Caco-2 (cell line): ENCODE measurements at regions not wholly inside any gene's neighbourhood (a gene's known extent, or its start where the extent isn't known, plus 50 kb on each side); places are given as distances from the start of the nearest gene placed in this dataset.

Experiments
- BruUV-seq: library from RNA; stranded (reverse); fragments of 400-500 nt; replicated peaks from 2 replicates; lab custom pipeline; 2021; lab: Mats Ljungman, UMichigan
- CTCF ChIA-PET: fragments of 300-600 bp; sonication (Branson Sonifier 250); formaldehyde crosslinking; loops from one replicate; lab custom pipeline; 2022; ENCODE audit warnings: antibody characterized with exemption; lab: Charles Lee
- POLR2A ChIA-PET: fragments of 300-600 bp; sonication (Branson Sonifier 250); formaldehyde crosslinking; loops from one replicate; lab custom pipeline; 2022; ENCODE audit warnings: antibody characterized with exemption; lab: Charles Lee
- DNase-seq, 2 experiments: peaks; one replicate each; pipeline versions ENCODE4 v3.0.0 to v3.0.0-alpha.2; 2020 to 2022
- H3K27me3 ChIP-seq: replicated peaks from 2 replicates; pipeline ENCODE4 v1.6.0; 2011; ENCODE audit warnings: low read length; ENCODE audit not compliant: control insufficient read depth, insufficient read depth
- H3K36me3 ChIP-seq: 2 replicates; pipeline ENCODE4 v1.5.1; 2011; ENCODE audit warnings: low read length; ENCODE audit not compliant: control insufficient read depth, insufficient read depth
- H3K4me1 ChIP-seq: fragments of 250-450 bp; sonication (Bioruptor Pico); 2 replicates; pipeline ENCODE4 v1.5.1; 2020; ENCODE audit warnings: mild to moderate bottlenecking
- H3K4me3 ChIP-seq: 2 replicates; pipeline ENCODE4 v1.5.1; 2011; ENCODE audit warnings: low read depth, mild to moderate bottlenecking, control low read depth, low read length
- H3K9me3 ChIP-seq: fragments of 250-450 bp; sonication (Bioruptor Pico); 2 replicates; pipeline ENCODE4 v1.5.1; 2020; ENCODE audit warnings: mild to moderate bottlenecking, moderate library complexity
- H3K27ac Mint-ChIP-seq: one replicate; pipeline ENCODE4 v1.8.0; 2022; ENCODE audit warnings: mixed read lengths; ENCODE audit not compliant: unreplicated experiment
- H3K27me3 Mint-ChIP-seq: one replicate; pipeline ENCODE4 v1.8.0; 2022; ENCODE audit warnings: mixed read lengths; ENCODE audit not compliant: insufficient read depth, unreplicated experiment
- H3K36me3 Mint-ChIP-seq: one replicate; pipeline ENCODE4 v1.8.0; 2022; ENCODE audit warnings: mild to moderate bottlenecking, mixed read lengths; ENCODE audit not compliant: insufficient read depth, unreplicated experiment
- H3K4me1 Mint-ChIP-seq: one replicate; pipeline ENCODE4 v1.8.0; 2022; ENCODE audit warnings: low read depth, mixed read lengths; ENCODE audit not compliant: unreplicated experiment
- H3K4me3 Mint-ChIP-seq: one replicate; pipeline ENCODE4 v1.8.0; 2022; ENCODE audit warnings: mild to moderate bottlenecking, moderate library complexity, mixed read lengths; ENCODE audit not compliant: unreplicated experiment
- H3K9me3 Mint-ChIP-seq: one replicate; pipeline ENCODE4 v1.8.0; 2022; ENCODE audit warnings: mixed read lengths; ENCODE audit not compliant: unreplicated experiment
- intact Hi-C: fragments of 100-400 bp; cut with micrococcal nuclease; formaldehyde crosslinking; loops from one replicate; pipeline ENCODE4 v1.10.0; 2022; ENCODE audit not compliant: unreplicated experiment
- TF ChIP-seq, protein P1 (sequence below), 2 experiments: fragments of 200-600 bp in 1 of 2; IDR thresholded peaks; 1 replicate in 1 of 2; 2 replicates in 1 of 2; pipeline versions ENCODE4 v1.5.1 to v1.8.0; 2011 to 2022; ENCODE audit warnings: antibody characterized with exemption in 1 of 2, control low read depth in 1 of 2, inconsistent platforms in 1 of 2, low read depth in 1 of 2, low read length in 1 of 2, mild to moderate bottlenecking in 1 of 2, moderate library complexity in 1 of 2; ENCODE audit not compliant: insufficient read depth in 1 of 2, severe bottlenecking in 1 of 2, unreplicated experiment in 1 of 2

DNA sequence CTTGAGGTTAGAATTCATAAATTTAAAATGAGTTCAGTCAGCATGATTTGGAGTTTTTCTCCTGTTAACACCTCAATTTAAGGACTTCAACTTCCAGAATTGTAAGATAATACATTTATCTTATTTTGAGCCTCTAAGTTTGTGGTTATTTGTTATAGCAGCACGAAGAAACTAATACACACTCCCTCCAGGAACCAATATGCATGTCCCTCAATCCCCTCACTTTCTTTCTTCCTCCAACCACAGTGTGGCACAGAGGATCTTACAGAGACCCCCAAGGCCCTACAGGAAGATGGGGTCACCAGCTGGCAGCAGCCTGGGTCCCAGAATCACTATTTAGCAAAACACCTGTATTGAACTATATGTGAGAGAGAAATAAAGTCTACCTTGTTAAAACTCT lies 242.0 kb downstream of the RAD51AP2 start:
- no peak for DNase-seq
- H3K27me3 ChIP-seq = no peaks in the 10 kb centered on the region
- H3K9me3 ChIP-seq = no peaks in the 10 kb centered on the region
- ChIA-PET POLR2A (no interaction called here), CTCF (no interaction called here)
- intact Hi-C loops = no loop called here
- no peaks in the 10 kb centered on the region for H3K9me3 Mint-ChIP-seq
- TF ChIP-seq, protein P1, sequence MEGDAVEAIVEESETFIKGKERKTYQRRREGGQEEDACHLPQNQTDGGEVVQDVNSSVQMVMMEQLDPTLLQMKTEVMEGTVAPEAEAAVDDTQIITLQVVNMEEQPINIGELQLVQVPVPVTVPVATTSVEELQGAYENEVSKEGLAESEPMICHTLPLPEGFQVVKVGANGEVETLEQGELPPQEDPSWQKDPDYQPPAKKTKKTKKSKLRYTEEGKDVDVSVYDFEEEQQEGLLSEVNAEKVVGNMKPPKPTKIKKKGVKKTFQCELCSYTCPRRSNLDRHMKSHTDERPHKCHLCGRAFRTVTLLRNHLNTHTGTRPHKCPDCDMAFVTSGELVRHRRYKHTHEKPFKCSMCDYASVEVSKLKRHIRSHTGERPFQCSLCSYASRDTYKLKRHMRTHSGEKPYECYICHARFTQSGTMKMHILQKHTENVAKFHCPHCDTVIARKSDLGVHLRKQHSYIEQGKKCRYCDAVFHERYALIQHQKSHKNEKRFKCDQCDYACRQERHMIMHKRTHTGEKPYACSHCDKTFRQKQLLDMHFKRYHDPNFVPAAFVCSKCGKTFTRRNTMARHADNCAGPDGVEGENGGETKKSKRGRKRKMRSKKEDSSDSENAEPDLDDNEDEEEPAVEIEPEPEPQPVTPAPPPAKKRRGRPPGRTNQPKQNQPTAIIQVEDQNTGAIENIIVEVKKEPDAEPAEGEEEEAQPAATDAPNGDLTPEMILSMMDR (IDR thresholded peaks at IDR 0.05; ENCODE audit: insufficient read depth in 1 of 2, low read depth in 1 of 2, low read length in 1 of 2, severe bottlenecking in 1 of 2, unreplicated experiment in 1 of 2) = no peak
- peaks cover 9% of the 10 kb centered on the region for H3K27me3 Mint-ChIP-seq
- H3K4me3 ChIP-seq = no peak overlapping the region
- H3K4me1 ChIP-seq = no peaks in the 10 kb centered on the region
- no peaks in the 10 kb centered on the region for H3K36me3 Mint-ChIP-seq
- H3K27ac Mint-ChIP-seq = no peak overlapping the region
- no peaks in the 10 kb centered on the region for H3K36me3 ChIP-seq
- H3K4me3 Mint-ChIP-seq = no peak overlapping the region
- no TSS peak for BruUV-seq
- no peaks in the 10 kb centered on the region for H3K4me1 Mint-ChIP-seq

DNA sequence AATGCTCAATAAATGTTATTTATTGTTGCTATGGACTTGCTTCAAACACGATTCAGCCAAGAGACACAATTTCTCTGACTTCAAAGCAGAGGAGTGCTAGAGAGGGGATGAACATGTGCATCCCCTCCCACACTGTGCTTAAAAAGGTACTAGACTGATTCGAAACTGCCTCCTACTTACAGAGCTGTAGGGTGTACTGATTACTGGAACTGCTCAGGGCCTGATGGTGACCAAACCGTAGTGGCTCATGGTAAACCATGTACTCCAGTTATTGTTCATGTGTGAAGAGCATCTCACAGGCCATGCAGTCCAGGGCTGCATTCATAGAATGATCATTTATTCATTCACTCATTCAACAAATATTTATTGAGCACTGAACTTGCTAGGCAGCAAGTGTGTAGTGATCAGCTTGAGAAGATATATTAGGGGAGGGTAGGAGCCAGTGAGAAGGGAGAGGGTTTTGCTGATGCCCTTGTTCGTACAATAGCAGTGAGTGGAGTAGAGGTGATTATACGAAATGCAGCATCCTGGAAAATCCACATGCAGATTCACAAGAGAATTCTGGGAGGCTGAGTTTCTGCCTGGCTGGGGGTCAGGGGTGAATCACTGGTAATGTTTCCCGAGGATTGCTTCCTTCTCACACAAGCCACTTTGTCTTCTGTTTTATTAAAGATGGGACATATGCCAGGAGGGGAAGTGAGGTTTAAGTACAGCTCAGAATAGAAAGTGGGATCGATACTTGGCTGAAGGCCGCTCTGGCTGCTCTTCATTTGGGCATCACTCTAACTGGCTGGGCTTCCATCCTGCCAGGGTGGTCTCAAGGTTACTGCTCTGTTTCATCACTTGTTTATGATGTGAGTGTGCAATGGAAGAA lies 245.4 kb downstream of the RAD51AP2 start:
- ChIA-PET POLR2A (no interaction called here), CTCF (no interaction called here)
- no TSS peak for BruUV-seq
- Mint-ChIP-seq H3K27ac (no peak overlapping the region), H3K27me3 (peaks cover 8% of the 10 kb centered on the region), H3K36me3 (no peaks in the 10 kb centered on the region), H3K4me1 (no peaks in the 10 kb centered on the region), H3K4me3 (no peak overlapping the region), H3K9me3 (no peaks in the 10 kb centered on the region)
- no peaks in the 10 kb centered on the region for H3K9me3 ChIP-seq
- H3K4me3 ChIP-seq = no peak overlapping the region
- H3K4me1 ChIP-seq = no peaks in the 10 kb centered on the region
- intact Hi-C loops = no loop called here
- TF ChIP-seq, protein P1 (IDR thresholded peaks at IDR 0.05; ENCODE audit: insufficient read depth in 1 of 2, low read depth in 1 of 2, low read length in 1 of 2, severe bottlenecking in 1 of 2, unreplicated experiment in 1 of 2) = no peak
- H3K36me3 ChIP-seq = no peaks in the 10 kb centered on the region
- H3K27me3 ChIP-seq = no peaks in the 10 kb centered on the region
- no peak for DNase-seq

DNA sequence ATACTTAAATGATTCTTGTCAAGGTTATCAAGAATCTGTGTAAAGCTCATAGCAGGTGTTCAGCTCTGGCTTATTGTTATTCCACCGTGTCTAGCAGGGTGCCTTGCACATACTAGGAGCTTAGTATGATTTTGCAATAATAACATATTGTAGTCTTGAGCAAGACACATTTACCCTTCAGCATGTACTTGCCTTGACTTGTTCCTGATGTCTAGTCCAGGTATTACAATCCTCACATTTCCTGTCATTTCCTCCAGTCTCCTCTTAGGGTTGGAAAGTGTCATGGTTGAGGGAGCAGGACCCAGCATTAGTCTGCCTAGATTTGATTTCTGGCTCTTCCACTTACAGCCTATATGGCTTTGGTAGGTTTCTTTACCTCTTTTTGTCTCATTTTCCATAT lies 246.1 kb downstream of the RAD51AP2 start:
- intact Hi-C loops = no loop called here
- no peak overlapping the region for H3K4me3 ChIP-seq
- no peaks in the 10 kb centered on the region for H3K36me3 Mint-ChIP-seq
- DNase-seq = no peak
- peaks cover 9% of the 10 kb centered on the region for H3K27me3 Mint-ChIP-seq
- H3K9me3 ChIP-seq = no peaks in the 10 kb centered on the region
- no peak overlapping the region for H3K27ac Mint-ChIP-seq
- H3K27me3 ChIP-seq = no peaks in the 10 kb centered on the region
- no peak overlapping the region for H3K4me3 Mint-ChIP-seq
- no peaks in the 10 kb centered on the region for H3K36me3 ChIP-seq
- no peaks in the 10 kb centered on the region for H3K4me1 ChIP-seq
- ChIA-PET POLR2A (no interaction called here), CTCF (no interaction called here)
- TF ChIP-seq, protein P1 (IDR thresholded peaks at IDR 0.05; ENCODE audit: insufficient read depth in 1 of 2, low read depth in 1 of 2, low read length in 1 of 2, severe bottlenecking in 1 of 2, unreplicated experiment in 1 of 2) = no peak
- BruUV-seq = no TSS peak
- H3K4me1 Mint-ChIP-seq = no peaks in the 10 kb centered on the region
- H3K9me3 Mint-ChIP-seq = no peaks in the 10 kb centered on the region
